PC-3 (cell line): ENCODE measurements at regions not wholly inside any gene's neighbourhood (a gene's known extent, or its start where the extent isn't known, plus 50 kb on each side); places are given as distances from the start of the nearest gene placed in this dataset.

ENCODE experiments used
- CTCF ChIP-seq: fragments of 300-600 bp; sonication (generic); conservative IDR thresholded peaks from 2 replicates; pipeline ENCODE4 v1.5.1; 2017; ENCODE audit warnings: antibody characterized with exemption, low read depth, mild to moderate bottlenecking, low read length
- EZH2 ChIP-seq: fragments of 300-600 bp; sonication (generic); IDR thresholded peaks from one replicate; pipeline ENCODE4 v1.6.1; 2017; ENCODE audit warnings: antibody characterized with exemption, mild to moderate bottlenecking, low read length; ENCODE audit not compliant: unreplicated experiment

- no peak for TF ChIP-seq EZH2
- no peak for TF ChIP-seq CTCF
These were observed 60.4 kb downstream of the ARL4A start for GRCh38 chr7:12747687-12748306.
